SK-N-SH (cell line): ENCODE measurements at regions not wholly inside any gene's neighbourhood (a gene's known extent, or its start where the extent isn't known, plus 50 kb on each side); places are given as distances from the start of the nearest gene placed in this dataset.
"Not testable (repeated sequence)": the region's sequence is repeated elsewhere in the genome, so short reads cannot be mapped to it uniquely, and the experiment has no call there.

Experiments used
- CTCF ChIA-PET: fragments of 300-600, 350-600 bp; formaldehyde crosslinking; extraction: SDS; loops from one replicate; lab custom pipeline; 2021; lab: Yijun Ruan, JAX
- POLR2A ChIA-PET: fragments of 350-600 bp; sonication (Branson Sonifier 250); formaldehyde crosslinking; extraction: SDS; loops from one replicate; lab custom pipeline; 2020; ENCODE audit warnings: antibody characterized with exemption, inconsistent platforms; lab: Yijun Ruan, JAX
- DNase-seq: peaks from one replicate; pipeline ENCODE4 v3.0.0; 2012
- H2AFZ ChIP-seq: fragments of 200-600 bp; sonication (generic); 2 replicates; pipeline ENCODE4 v1.8.1; 2016; ENCODE audit warnings: antibody characterized with exemption, mild to moderate bottlenecking, low read depth
- H3F3A ChIP-seq: fragments of 200-600 bp; sonication (generic); replicated peaks from 2 replicates; pipeline ENCODE3; 2016; ENCODE audit warnings: antibody characterized with exemption, mild to moderate bottlenecking; ENCODE audit not compliant: insufficient read depth
- H3K27ac ChIP-seq, 2 experiments: fragments of 200-500 bp in 1 of 2; fragments of 200-600 bp in 1 of 2; sonication (Bioruptor generic) in 1 of 2; sonication (generic), shearing (Covaris generic) in 1 of 2; 2 replicates each; pipeline versions ENCODE4 v1.5.1 to v1.6.1; 2014 to 2016; ENCODE audit warnings: low read depth in 2 of 2, inconsistent platforms in 1 of 2, low read length in 1 of 2, mild to moderate bottlenecking in 1 of 2, mixed read lengths in 1 of 2
- H3K27me3 ChIP-seq: fragments of 200-600 bp; sonication (generic), shearing (Covaris generic); 2 replicates; pipeline ENCODE4 v1.6.1; 2016; ENCODE audit warnings: mixed run types; ENCODE audit not compliant: insufficient read depth
- H3K36me3 ChIP-seq, 2 experiments: fragments of 200-500 bp in 1 of 2; fragments of 200-600 bp in 1 of 2; sonication (Bioruptor generic) in 1 of 2; sonication (generic) in 1 of 2; replicated peaks in 1 of 2; 2 replicates each; pipeline versions ENCODE3 to v1.5.1; 2014 to 2016; ENCODE audit warnings: low read length in 1 of 2, mild to moderate bottlenecking in 1 of 2; ENCODE audit not compliant: insufficient read depth in 2 of 2, control insufficient read depth in 1 of 2
- H3K4me1 ChIP-seq, 2 experiments: fragments of 200-500 bp in 1 of 2; fragments of 200-600 bp in 1 of 2; sonication (Bioruptor generic) in 1 of 2; sonication (generic), shearing (Covaris generic) in 1 of 2; 2 replicates each; pipeline versions ENCODE4 v1.5.1 to v1.6.1; 2014 to 2016; ENCODE audit warnings: low read depth in 1 of 2, low read length in 1 of 2, mixed run types in 1 of 2; ENCODE audit not compliant: insufficient read depth in 2 of 2, control insufficient read depth in 1 of 2
- H3K4me2 ChIP-seq: fragments of 200-600 bp; sonication (generic), shearing (Covaris generic); 2 replicates; pipeline ENCODE4 v1.6.1; 2017; ENCODE audit warnings: mixed run types
- H3K4me3 ChIP-seq, 2 experiments: fragments of 200-500 bp in 1 of 2; fragments of 200-600 bp in 1 of 2; sonication (Bioruptor generic) in 1 of 2; sonication (generic), shearing (Covaris generic) in 1 of 2; 2 replicates each; pipeline versions ENCODE4 v1.5.1 to v1.8.1; 2014 to 2016; ENCODE audit warnings: low read depth in 2 of 2, inconsistent platforms in 1 of 2, low read length in 1 of 2, mild to moderate bottlenecking in 1 of 2, mixed read lengths in 1 of 2, moderate library complexity in 1 of 2
- H3K79me2 ChIP-seq: fragments of 200-600 bp; sonication (generic); 2 replicates; pipeline ENCODE4 v1.8.1; 2017; ENCODE audit warnings: mild to moderate bottlenecking; ENCODE audit not compliant: insufficient read depth
- H3K9ac ChIP-seq: fragments of 200-600 bp; sonication (generic); 2 replicates; pipeline ENCODE4 v1.6.1; 2017; ENCODE audit warnings: mixed run types
- H3K9me2 ChIP-seq: fragments of 200-600 bp; sonication (generic); 2 replicates; pipeline ENCODE4 v1.6.1; 2017; ENCODE audit warnings: mixed run types
- H3K9me3 ChIP-seq: fragments of 200-600 bp; sonication (generic); 2 replicates; pipeline ENCODE4 v1.6.1; 2017; ENCODE audit warnings: mixed run types, mild to moderate bottlenecking, moderate library complexity
- H4K20me1 ChIP-seq: fragments of 200-600 bp; sonication (generic); 2 replicates; pipeline ENCODE4 v1.6.1; 2017; ENCODE audit warnings: mild to moderate bottlenecking, mixed run types; ENCODE audit not compliant: insufficient read depth
- CHD2 ChIP-seq: fragments of 150-350 bp; IDR thresholded peaks from 2 replicates; pipeline ENCODE4 v1.6.1; 2018; ENCODE audit warnings: low read length; ENCODE audit not compliant: partially characterized antibody
- EP300 ChIP-seq, 2 experiments: IDR thresholded peaks; 2 replicates each; pipeline versions ENCODE4 v1.4.0 to v1.6.1; 2012; ENCODE audit warnings: borderline replicate concordance in 1 of 2, low read depth in 1 of 2, low read length in 1 of 2
- FOXM1 ChIP-seq: IDR thresholded peaks from 2 replicates; pipeline ENCODE4 v1.4.0; 2012; ENCODE audit warnings: low read depth, mild to moderate bottlenecking
- GABPA ChIP-seq: IDR thresholded peaks from 2 replicates; pipeline ENCODE4 v1.4.0; 2012; ENCODE audit warnings: low read depth, mild to moderate bottlenecking
- JUND ChIP-seq: IDR thresholded peaks from 2 replicates; pipeline ENCODE4 v1.4.0; 2012
- MXI1 ChIP-seq: IDR thresholded peaks from 2 replicates; pipeline ENCODE4 v1.6.1; 2012; ENCODE audit warnings: mild to moderate bottlenecking, low read depth, low read length, improper control_type of control experiment
- NFIC ChIP-seq: IDR thresholded peaks from 2 replicates; pipeline ENCODE4 v1.4.0; 2012; ENCODE audit warnings: borderline replicate concordance
- RCOR1 ChIP-seq: fragments of 150-350 bp; IDR thresholded peaks from 2 replicates; pipeline ENCODE4 v1.6.1; 2017; ENCODE audit warnings: antibody characterized with exemption, low read length
- SIN3A ChIP-seq: IDR thresholded peaks from 2 replicates; pipeline ENCODE4 v1.6.1; 2012; ENCODE audit warnings: low read depth, mild to moderate bottlenecking, low read length, moderate library complexity, borderline replicate concordance
- SMC3 ChIP-seq: IDR thresholded peaks from 2 replicates; pipeline ENCODE4 v1.6.1; 2012; ENCODE audit warnings: low read depth, low read length, improper control_type of control experiment
- TAF1 ChIP-seq: IDR thresholded peaks from 2 replicates; pipeline ENCODE4 v1.6.1; 2012; ENCODE audit warnings: low read depth, mild to moderate bottlenecking, low read length, moderate library complexity, borderline replicate concordance
- TCF12 ChIP-seq: IDR thresholded peaks from 2 replicates; pipeline ENCODE4 v1.4.0; 2012
- TEAD4 ChIP-seq: IDR thresholded peaks from 2 replicates; pipeline ENCODE4 v1.4.0; 2012; ENCODE audit warnings: mild to moderate bottlenecking, borderline replicate concordance; ENCODE audit not compliant: insufficient read depth
- YY1 ChIP-seq: IDR thresholded peaks from 2 replicates; pipeline ENCODE4 v1.4.0; 2012; ENCODE audit warnings: low read depth, mild to moderate bottlenecking
- WGBS: methylation state at CpG from one replicate; pipeline ENCODE4 v1.1.6; 2017; ENCODE audit warnings: low lambda C conversion rate; 5-methylcytosine and 5-hydroxymethylcytosine counted together
- TF ChIP-seq, protein P1 (sequence below): IDR thresholded peaks from 2 replicates; pipeline ENCODE4 v1.4.0; 2012; ENCODE audit warnings: low read depth, borderline replicate concordance
- TF ChIP-seq, protein P2 (sequence below): IDR thresholded peaks from 2 replicates; pipeline ENCODE4; 2012
- TF ChIP-seq, protein P3 (sequence below): fragments of 150-350 bp; IDR thresholded peaks from 2 replicates; pipeline ENCODE4 v1.6.1; 2016; ENCODE audit warnings: mild to moderate bottlenecking, low read depth, low read length
- TF ChIP-seq, protein P4 (sequence below): fragments of 200-600 bp; sonication (generic); IDR thresholded peaks from 2 replicates; pipeline ENCODE4 v1.6.1; 2017; ENCODE audit warnings: antibody characterized with exemption, mild to moderate bottlenecking, moderate library complexity

- ChIA-PET CTCF (interaction anchor here (17.7 kb wide), 1 partner anchor 308 kb away, joined by 265 read pairs; no protein-coding TSS in a partner anchor), POLR2A (no interaction called here)
- 4% methylated on average over 2 of the region's 2 CpGs for WGBS
- H3K9me3 ChIP-seq = no peaks in the 10 kb centered on the region
- H2AFZ ChIP-seq = no peak overlapping the region
- no peak for TF ChIP-seq YY1
- TF ChIP-seq FOXM1 = no peak
- TF ChIP-seq CHD2 = no peak
- TF ChIP-seq RCOR1 = no peak
- TF ChIP-seq EP300 (IDR thresholded peaks at IDR 0.05; ENCODE audit: borderline replicate concordance in 1 of 2, low read depth in 1 of 2, low read length in 1 of 2) = no peak
- no peak for TF ChIP-seq TEAD4
- TF ChIP-seq SMC3 = no peak
- no peak for TF ChIP-seq NFIC
- TF ChIP-seq, protein P1, sequence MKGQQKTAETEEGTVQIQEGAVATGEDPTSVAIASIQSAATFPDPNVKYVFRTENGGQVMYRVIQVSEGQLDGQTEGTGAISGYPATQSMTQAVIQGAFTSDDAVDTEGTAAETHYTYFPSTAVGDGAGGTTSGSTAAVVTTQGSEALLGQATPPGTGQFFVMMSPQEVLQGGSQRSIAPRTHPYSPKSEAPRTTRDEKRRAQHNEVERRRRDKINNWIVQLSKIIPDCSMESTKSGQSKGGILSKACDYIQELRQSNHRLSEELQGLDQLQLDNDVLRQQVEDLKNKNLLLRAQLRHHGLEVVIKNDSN = no peak
- TF ChIP-seq SIN3A = no peak
- no peak for TF ChIP-seq MXI1
- H3K4me3 ChIP-seq = no peak overlapping the region
- no peak overlapping the region for H3K4me2 ChIP-seq
- no peaks in the 10 kb centered on the region for H4K20me1 ChIP-seq
- no peaks in the 10 kb centered on the region for H3K9me2 ChIP-seq
- H3K27me3 ChIP-seq = no peaks in the 10 kb centered on the region
- no peak overlapping the region for H3K9ac ChIP-seq
- H3K36me3 ChIP-seq = no peaks in the 10 kb centered on the region
- H3K4me1 ChIP-seq = no peaks in the 10 kb centered on the region
- no peaks in the 10 kb centered on the region for H3F3A ChIP-seq
- no peak for DNase-seq
- no peak overlapping the region for H3K27ac ChIP-seq
- H3K79me2 ChIP-seq = no peaks in the 10 kb centered on the region
These were observed 150.0 kb upstream of the CHL1 start for GRCh38 chr3:46576-46975.

GRCh38 chr3:53441-53840 lies 143.1 kb upstream of the CHL1 start:
- H3K27ac ChIP-seq, H3K36me3 ChIP-seq, H3K4me1 ChIP-seq, H3F3A ChIP-seq, H3K9me2 ChIP-seq, H3K9ac ChIP-seq, H2AFZ ChIP-seq, H3K27me3 ChIP-seq, H3K9me3 ChIP-seq, H3K79me2 ChIP-seq, DNase-seq, H4K20me1 ChIP-seq, H3K4me2 ChIP-seq, H3K4me3 ChIP-seq, POLR2A ChIA-PET: not testable (repeated sequence)
- CTCF ChIA-PET = interaction anchor here (17.7 kb wide), 1 partner anchor 301 kb away, joined by 265 read pairs; no protein-coding TSS in a partner anchor
- WGBS = 30% methylated on average over 5 of the region's 5 CpGs

DNA sequence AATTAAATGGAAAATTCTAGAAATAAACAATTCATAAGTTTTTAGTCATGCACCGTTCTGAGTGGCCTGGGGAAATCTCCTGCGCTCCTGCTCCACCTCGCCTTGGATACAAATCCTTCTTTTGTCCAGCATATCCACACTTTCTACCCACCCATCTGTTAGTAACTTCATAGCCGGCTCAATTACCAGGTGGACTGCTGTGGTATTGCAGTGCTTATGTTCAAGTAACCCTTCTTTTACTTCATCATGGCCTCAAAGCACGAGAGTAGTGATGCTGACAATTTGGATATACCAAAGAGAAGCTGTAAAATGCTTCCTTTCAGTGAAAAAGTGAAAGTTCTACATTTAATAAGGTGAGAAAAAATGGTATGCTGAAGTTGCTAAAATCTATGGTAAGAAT lies 142.3 kb upstream of the CHL1 start:
- CTCF ChIA-PET = interaction anchor here (17.7 kb wide), 1 partner anchor 300 kb away, joined by 265 read pairs; no protein-coding TSS in a partner anchor
- Histone ChIP-seq H2AFZ (no peak overlapping the region), H3K27me3 (no peaks in the 10 kb centered on the region), H3K27ac (no peak overlapping the region), H3F3A (no peaks in the 10 kb centered on the region), H3K4me3 (no peak overlapping the region), H3K9me2 (no peaks in the 10 kb centered on the region), H3K36me3 (no peaks in the 10 kb centered on the region), H3K9ac (no peak overlapping the region), H4K20me1 (no peaks in the 10 kb centered on the region), H3K79me2 (no peaks in the 10 kb centered on the region), H3K4me1 (no peaks in the 10 kb centered on the region), H3K4me2 (no peak overlapping the region), H3K9me3 (no peaks in the 10 kb centered on the region)
- DNase-seq = no peak
- POLR2A ChIA-PET = no interaction called here
- WGBS = 27% methylated on average over 5 of the region's 5 CpGs
- TF ChIP-seq GABPA (no peak), EP300 (IDR thresholded peaks at IDR 0.05; ENCODE audit: borderline replicate concordance in 1 of 2, low read depth in 1 of 2, low read length in 1 of 2) (no peak), JUND (no peak), YY1 (no peak), TCF12 (no peak), TAF1 (no peak)
- TF ChIP-seq, protein P2, sequence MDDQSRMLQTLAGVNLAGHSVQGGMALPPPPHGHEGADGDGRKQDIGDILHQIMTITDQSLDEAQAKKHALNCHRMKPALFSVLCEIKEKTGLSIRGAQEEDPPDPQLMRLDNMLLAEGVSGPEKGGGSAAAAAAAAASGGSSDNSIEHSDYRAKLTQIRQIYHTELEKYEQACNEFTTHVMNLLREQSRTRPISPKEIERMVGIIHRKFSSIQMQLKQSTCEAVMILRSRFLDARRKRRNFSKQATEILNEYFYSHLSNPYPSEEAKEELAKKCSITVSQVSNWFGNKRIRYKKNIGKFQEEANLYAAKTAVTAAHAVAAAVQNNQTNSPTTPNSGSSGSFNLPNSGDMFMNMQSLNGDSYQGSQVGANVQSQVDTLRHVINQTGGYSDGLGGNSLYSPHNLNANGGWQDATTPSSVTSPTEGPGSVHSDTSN = no peak
- TF ChIP-seq, protein P1 = no peak
- TF ChIP-seq, protein P3, sequence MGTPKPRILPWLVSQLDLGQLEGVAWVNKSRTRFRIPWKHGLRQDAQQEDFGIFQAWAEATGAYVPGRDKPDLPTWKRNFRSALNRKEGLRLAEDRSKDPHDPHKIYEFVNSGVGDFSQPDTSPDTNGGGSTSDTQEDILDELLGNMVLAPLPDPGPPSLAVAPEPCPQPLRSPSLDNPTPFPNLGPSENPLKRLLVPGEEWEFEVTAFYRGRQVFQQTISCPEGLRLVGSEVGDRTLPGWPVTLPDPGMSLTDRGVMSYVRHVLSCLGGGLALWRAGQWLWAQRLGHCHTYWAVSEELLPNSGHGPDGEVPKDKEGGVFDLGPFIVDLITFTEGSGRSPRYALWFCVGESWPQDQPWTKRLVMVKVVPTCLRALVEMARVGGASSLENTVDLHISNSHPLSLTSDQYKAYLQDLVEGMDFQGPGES = no peak
- TF ChIP-seq, protein P4, sequence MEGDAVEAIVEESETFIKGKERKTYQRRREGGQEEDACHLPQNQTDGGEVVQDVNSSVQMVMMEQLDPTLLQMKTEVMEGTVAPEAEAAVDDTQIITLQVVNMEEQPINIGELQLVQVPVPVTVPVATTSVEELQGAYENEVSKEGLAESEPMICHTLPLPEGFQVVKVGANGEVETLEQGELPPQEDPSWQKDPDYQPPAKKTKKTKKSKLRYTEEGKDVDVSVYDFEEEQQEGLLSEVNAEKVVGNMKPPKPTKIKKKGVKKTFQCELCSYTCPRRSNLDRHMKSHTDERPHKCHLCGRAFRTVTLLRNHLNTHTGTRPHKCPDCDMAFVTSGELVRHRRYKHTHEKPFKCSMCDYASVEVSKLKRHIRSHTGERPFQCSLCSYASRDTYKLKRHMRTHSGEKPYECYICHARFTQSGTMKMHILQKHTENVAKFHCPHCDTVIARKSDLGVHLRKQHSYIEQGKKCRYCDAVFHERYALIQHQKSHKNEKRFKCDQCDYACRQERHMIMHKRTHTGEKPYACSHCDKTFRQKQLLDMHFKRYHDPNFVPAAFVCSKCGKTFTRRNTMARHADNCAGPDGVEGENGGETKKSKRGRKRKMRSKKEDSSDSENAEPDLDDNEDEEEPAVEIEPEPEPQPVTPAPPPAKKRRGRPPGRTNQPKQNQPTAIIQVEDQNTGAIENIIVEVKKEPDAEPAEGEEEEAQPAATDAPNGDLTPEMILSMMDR = no peak
